ENCODE measurements at regions not wholly inside any gene's neighbourhood (a gene's known extent, or its start where the extent isn't known, plus 50 kb on each side); places are given as distances from the start of the nearest gene placed in this dataset.
"Not testable (repeated sequence)": the region's sequence is repeated elsewhere in the genome, so short reads cannot be mapped to it uniquely, and the experiment has no call there.

DNA sequence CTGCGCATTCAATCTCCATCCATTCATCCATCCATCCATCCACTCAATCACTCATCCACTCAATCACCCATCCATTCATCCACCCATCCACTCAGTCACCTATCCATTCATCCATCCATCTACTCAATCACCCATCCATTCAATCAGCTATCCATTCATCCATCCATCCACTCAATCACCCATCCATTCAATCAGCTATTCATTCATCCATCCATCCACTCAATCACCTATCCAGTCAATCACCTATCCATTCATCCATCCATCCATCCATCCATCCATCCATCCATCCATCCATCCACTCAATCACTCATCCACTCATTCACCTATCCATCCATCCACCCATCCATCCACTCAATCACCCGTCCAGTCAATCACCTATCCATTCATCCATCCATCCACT, 115.4 kb upstream of the ZBTB40 start:
- H3K4me3 ChIP-seq (ENCODE audit: extremely low read depth in 1 of 4, insufficient read depth in 2 of 4, low read depth in 3 of 4, low read length in 4 of 4); H4K5ac ChIP-seq (ENCODE audit: insufficient read length, low read depth, low read length); H3K4ac ChIP-seq (replicated peaks; ENCODE audit: insufficient read length, low read depth, low read length); H3K9ac ChIP-seq (replicated peaks in 1 of 4; ENCODE audit: extremely low read depth in 1 of 4, low read depth in 3 of 4, low read length in 3 of 4); H2BK5ac ChIP-seq (ENCODE audit: low read depth, low read length); H2BK120ac ChIP-seq (replicated peaks; ENCODE audit: low read depth, low read length); H3K9me3 ChIP-seq (ENCODE audit: insufficient read depth in 2 of 2, low read depth in 1 of 2, low read length in 1 of 2); DNase-seq (ENCODE audit: low read depth in 1 of 2, low spot score in 2 of 2); H3K23ac ChIP-seq (ENCODE audit: insufficient read length); H3K4me1 ChIP-seq (replicated peaks in 1 of 4; ENCODE audit: control insufficient read depth in 3 of 4, insufficient read depth in 4 of 4, low read length in 3 of 4); H2BK12ac ChIP-seq (ENCODE audit: low read depth, low read length); H3K27ac ChIP-seq (ENCODE audit: low read depth, low read length); H3K56ac ChIP-seq (replicated peaks; ENCODE audit: insufficient read length, low read depth, low read length); H2BK20ac ChIP-seq (ENCODE audit: low read length); H3K27me3 ChIP-seq (replicated peaks in 1 of 4; ENCODE audit: control insufficient read depth in 3 of 4, extremely low read depth in 1 of 4, insufficient read depth in 3 of 4, low read length in 3 of 4); H3K4me2 ChIP-seq (ENCODE audit: insufficient read depth in 1 of 2, low read depth in 2 of 2, low read length in 2 of 2); H2AFZ ChIP-seq (ENCODE audit: low read length); H4K91ac ChIP-seq (replicated peaks; ENCODE audit: insufficient read length, low read length); H4K20me1 ChIP-seq (replicated peaks in 1 of 2; ENCODE audit: control insufficient read depth in 1 of 2, insufficient read depth in 2 of 2, low read length in 2 of 2); POLR2A ChIA-PET (ENCODE audit: partially characterized antibody); H3K79me2 ChIP-seq (ENCODE audit: control insufficient read depth in 1 of 2, insufficient read depth in 2 of 2, low read length in 2 of 2); H4K8ac ChIP-seq (ENCODE audit: extremely low read depth, insufficient read depth, low read length); H3K36me3 ChIP-seq (ENCODE audit: control insufficient read depth in 2 of 4, insufficient read depth in 4 of 4, low read length in 3 of 4); H3K14ac ChIP-seq (ENCODE audit: insufficient read length); H3K18ac ChIP-seq (ENCODE audit: extremely low read depth, low read length); H3K79me1 ChIP-seq (ENCODE audit: low read depth, low read length); H2BK15ac ChIP-seq (ENCODE audit: low read length); H2AK5ac ChIP-seq (ENCODE audit: low read depth, low read length); FAIRE-seq: not testable (repeated sequence)
- WGBS, 2 experiments (ENCODE audit: extremely low coverage in 1 of 2, insufficient coverage in 1 of 2, insufficient read length in 1 of 2, insufficient replicate concordance in 2 of 2, low coverage in 1 of 2, low lambda C conversion rate in 2 of 2, missing lambda C conversion rate in 1 of 2) = 81 to 100% methylated on average over 1 to 2 of the region's 2 CpGs
- peaks cover 22% of the 10 kb centered on the region; the same call in 1 of the 2 replicates for H3K23me2 ChIP-seq (ENCODE audit: low read depth, low read length)
- CTCF ChIA-PET (ENCODE audit: partially characterized antibody) = interaction anchor here (1.2 to 1.3 kb wide), 2 partner anchors 11 to 20 kb away, joined by 4 read pairs; no protein-coding TSS in a partner anchor

DNA sequence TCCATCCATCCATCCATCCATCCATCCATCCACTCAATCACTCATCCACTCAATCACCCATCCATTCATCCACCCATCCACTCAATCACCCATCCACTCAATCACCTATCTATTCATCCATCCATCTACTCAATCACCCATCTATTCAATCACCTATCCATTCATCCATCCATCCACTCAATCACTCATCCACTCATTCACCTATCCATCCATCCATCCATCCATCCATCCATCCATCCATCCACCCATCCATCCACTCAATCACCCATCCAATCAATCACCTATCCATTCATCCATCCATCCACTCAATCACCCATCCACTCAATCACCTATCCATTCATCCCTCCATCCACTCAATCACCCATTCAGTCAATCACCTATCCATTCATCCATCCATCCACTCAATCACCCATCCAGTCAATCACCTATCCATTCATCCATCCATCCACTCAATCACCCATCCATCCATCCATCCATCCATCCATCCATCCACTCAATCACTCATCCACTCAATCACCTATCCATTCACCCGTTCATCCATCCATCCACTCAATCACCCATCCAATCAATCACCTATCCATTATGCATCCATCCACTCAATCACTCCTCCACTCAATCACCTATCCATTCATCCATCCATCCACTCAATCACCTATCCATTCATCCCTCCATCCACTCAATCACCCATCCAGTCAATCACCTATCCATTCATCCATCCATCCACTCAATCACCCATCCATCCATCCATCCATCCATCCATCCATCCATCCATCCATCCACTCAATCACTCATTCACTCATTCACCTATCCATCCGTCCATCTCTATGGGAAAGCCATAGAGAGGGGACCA, 114.7 kb upstream of the ZBTB40 start:
- H4K8ac ChIP-seq (ENCODE audit: extremely low read depth, insufficient read depth, low read length); H3K27me3 ChIP-seq (replicated peaks in 1 of 4; ENCODE audit: control insufficient read depth in 3 of 4, extremely low read depth in 1 of 4, insufficient read depth in 3 of 4, low read length in 3 of 4); FAIRE-seq; H2BK5ac ChIP-seq (ENCODE audit: low read depth, low read length); H3K4ac ChIP-seq (replicated peaks; ENCODE audit: insufficient read length, low read depth, low read length); H3K14ac ChIP-seq (ENCODE audit: insufficient read length); H3K4me3 ChIP-seq (ENCODE audit: extremely low read depth in 1 of 4, insufficient read depth in 2 of 4, low read depth in 3 of 4, low read length in 4 of 4); H3K18ac ChIP-seq (ENCODE audit: extremely low read depth, low read length); H4K5ac ChIP-seq (ENCODE audit: insufficient read length, low read depth, low read length); H2AK5ac ChIP-seq (ENCODE audit: low read depth, low read length); H2AFZ ChIP-seq (ENCODE audit: low read length); H3K56ac ChIP-seq (replicated peaks; ENCODE audit: insufficient read length, low read depth, low read length); H3K27ac ChIP-seq (ENCODE audit: low read depth, low read length); H3K79me2 ChIP-seq (ENCODE audit: control insufficient read depth in 1 of 2, insufficient read depth in 2 of 2, low read length in 2 of 2); DNase-seq (ENCODE audit: low read depth in 1 of 2, low spot score in 2 of 2); H3K4me1 ChIP-seq (replicated peaks in 1 of 4; ENCODE audit: control insufficient read depth in 3 of 4, insufficient read depth in 4 of 4, low read length in 3 of 4); POLR2A ChIA-PET (ENCODE audit: partially characterized antibody); H2BK120ac ChIP-seq (replicated peaks; ENCODE audit: low read depth, low read length); H3K23ac ChIP-seq (ENCODE audit: insufficient read length); H2BK12ac ChIP-seq (ENCODE audit: low read depth, low read length); H4K20me1 ChIP-seq (replicated peaks in 1 of 2; ENCODE audit: control insufficient read depth in 1 of 2, insufficient read depth in 2 of 2, low read length in 2 of 2); H2BK15ac ChIP-seq (ENCODE audit: low read length); H4K91ac ChIP-seq (replicated peaks; ENCODE audit: insufficient read length, low read length); H3K79me1 ChIP-seq (ENCODE audit: low read depth, low read length); H3K9me3 ChIP-seq (ENCODE audit: insufficient read depth in 2 of 2, low read depth in 1 of 2, low read length in 1 of 2); H3K4me2 ChIP-seq (ENCODE audit: insufficient read depth in 1 of 2, low read depth in 2 of 2, low read length in 2 of 2); H2BK20ac ChIP-seq (ENCODE audit: low read length); H3K36me3 ChIP-seq (ENCODE audit: control insufficient read depth in 2 of 4, insufficient read depth in 4 of 4, low read length in 3 of 4); H3K9ac ChIP-seq (replicated peaks in 1 of 4; ENCODE audit: extremely low read depth in 1 of 4, low read depth in 3 of 4, low read length in 3 of 4): not testable (repeated sequence)
- WGBS, 2 experiments (ENCODE audit: extremely low coverage in 1 of 2, insufficient coverage in 1 of 2, insufficient read length in 1 of 2, insufficient replicate concordance in 2 of 2, low coverage in 1 of 2, low lambda C conversion rate in 2 of 2, missing lambda C conversion rate in 1 of 2) = 65 to 100% methylated on average over 1 to 2 of the region's 2 CpGs
- CTCF ChIA-PET (ENCODE audit: partially characterized antibody) = interaction anchor here (1.3 kb wide), 1 partner anchor 20 kb away, joined by 4 read pairs; no protein-coding TSS in a partner anchor
- H3K23me2 ChIP-seq (ENCODE audit: low read depth, low read length) = peaks cover 22% of the 10 kb centered on the region; the same call in 1 of the 2 replicates

All from H1 (cell line).